Loucy (cell line): ENCODE measurements at regions not wholly inside any gene's neighbourhood (a gene's known extent, or its start where the extent isn't known, plus 50 kb on each side); places are given as distances from the start of the nearest gene placed in this dataset.

Experiments
- H2AFZ ChIP-seq: fragments of 200-600 bp; sonication (generic); 2 replicates; pipeline ENCODE4 v1.6.0; 2016; ENCODE audit warnings: antibody characterized with exemption, mild to moderate bottlenecking, low read length, moderate library complexity
- H3F3A ChIP-seq: fragments of 200-600 bp; 2 replicates; pipeline ENCODE4 v1.6.0; 2016; ENCODE audit warnings: antibody characterized with exemption, low read depth, mild to moderate bottlenecking
- H3K27me3 ChIP-seq: fragments of 200-600 bp; sonication (generic); 2 replicates; pipeline ENCODE4 v1.6.1; 2014; ENCODE audit warnings: low read length, mild to moderate bottlenecking; ENCODE audit not compliant: insufficient read depth, poor library complexity, severe bottlenecking
- H3K36me3 ChIP-seq: fragments of 200-600 bp; sonication (generic); 2 replicates; pipeline ENCODE4 v1.6.1; 2016; ENCODE audit warnings: low read length; ENCODE audit not compliant: insufficient read depth
- H3K4me1 ChIP-seq: fragments of 200-600 bp; sonication (generic); 2 replicates; pipeline ENCODE4 v1.5.1; 2014; ENCODE audit warnings: low read length, mild to moderate bottlenecking; ENCODE audit not compliant: insufficient read depth, poor library complexity, severe bottlenecking
- H3K4me2 ChIP-seq: fragments of 200-600 bp; sonication (generic); 2 replicates; pipeline ENCODE4 v1.6.0; 2014; ENCODE audit warnings: antibody characterized with exemption, low read length, low read depth, mild to moderate bottlenecking; ENCODE audit not compliant: poor library complexity, severe bottlenecking
- H3K4me3 ChIP-seq: fragments of 200-600 bp; sonication (generic); 2 replicates; pipeline ENCODE4 v1.5.1; 2014; ENCODE audit warnings: low read length, mild to moderate bottlenecking, mixed read lengths; ENCODE audit not compliant: poor library complexity, severe bottlenecking
- H3K79me2 ChIP-seq: fragments of 200-600 bp; sonication (generic); 2 replicates; pipeline ENCODE4 v1.6.1; 2014; ENCODE audit warnings: low read length; ENCODE audit not compliant: insufficient read depth
- H3K9ac ChIP-seq: fragments of 200-600 bp; sonication (generic); 2 replicates; pipeline ENCODE4 v1.6.0; 2014; ENCODE audit warnings: mild to moderate bottlenecking, low read depth, low read length, moderate library complexity; ENCODE audit not compliant: poor library complexity, severe bottlenecking
- H3K9me2 ChIP-seq: fragments of 200-600 bp; sonication (generic); replicated peaks from 2 replicates; pipeline ENCODE4 v1.6.1; 2016; ENCODE audit warnings: low read depth, low read length, mixed read lengths
- H3K9me3 ChIP-seq: fragments of 200-600 bp; sonication (generic); 2 replicates; pipeline ENCODE4 v1.6.1; 2014; ENCODE audit warnings: mild to moderate bottlenecking, antibody characterized with exemption, low read length, low read depth; ENCODE audit not compliant: insufficient read depth
- H4K20me1 ChIP-seq: fragments of 200-600 bp; sonication (generic); 2 replicates; pipeline ENCODE4 v1.6.0; 2014; ENCODE audit warnings: antibody characterized with exemption, low read length, mild to moderate bottlenecking; ENCODE audit not compliant: insufficient read depth, poor library complexity, severe bottlenecking
- EZH2phosphoT487 ChIP-seq: fragments of 200-600 bp; IDR thresholded peaks from 2 replicates; pipeline ENCODE4 v1.6.1; 2018; ENCODE audit warnings: antibody characterized with exemption, mild to moderate bottlenecking, moderate library complexity, borderline replicate concordance
- TF ChIP-seq, protein P1 (sequence below): fragments of 200-600 bp; sonication (generic); conservative IDR thresholded peaks from 2 replicates; pipeline ENCODE4 v1.5.1; 2014; ENCODE audit warnings: mild to moderate bottlenecking, antibody characterized with exemption, low read length

DNA sequence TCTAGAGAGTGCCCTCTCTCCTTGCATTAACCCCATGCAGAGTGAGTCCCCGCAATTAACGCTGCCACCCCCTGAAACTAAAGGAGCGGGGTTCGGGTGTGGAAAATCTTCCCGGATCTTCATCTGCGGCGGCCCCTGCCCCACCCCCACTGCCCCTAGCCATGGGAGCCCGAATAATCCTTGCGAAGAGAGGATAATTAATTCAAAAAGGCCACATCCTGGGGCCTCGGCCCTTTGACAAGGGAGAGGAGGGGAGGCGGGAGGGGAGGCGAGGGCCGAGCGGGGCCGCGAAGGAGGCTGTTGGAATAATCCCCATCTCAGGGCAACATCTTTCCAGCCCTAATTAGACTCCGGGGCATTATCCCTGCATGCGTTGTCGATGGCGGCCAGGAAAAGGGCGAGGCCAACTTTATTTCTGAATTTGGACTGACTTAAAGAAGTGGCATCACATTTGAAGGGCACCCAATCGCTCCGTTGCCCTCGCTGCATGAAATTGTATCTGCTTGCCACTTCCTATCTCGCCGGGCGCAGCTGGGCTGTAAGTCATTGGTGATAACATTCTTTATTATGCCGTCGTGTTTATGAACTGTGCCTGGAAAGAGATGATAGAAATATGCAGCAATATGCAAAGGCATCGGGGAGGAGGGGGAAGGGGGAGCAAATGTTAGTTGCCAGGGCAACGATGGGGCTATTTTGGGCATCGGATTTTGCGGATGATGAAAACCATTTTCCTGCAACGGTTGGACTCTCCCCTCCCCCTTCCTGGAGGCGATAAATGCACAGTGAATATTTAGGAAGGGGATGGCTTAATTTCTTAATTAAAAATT, 387.1 kb upstream of the TNRC6C start:
- Histone ChIP-seq H3K9ac (peak overlapping the region; percentile 90), H3K36me3 (no peaks in the 10 kb centered on the region), H3K9me3 (no peaks in the 10 kb centered on the region), H2AFZ (peak overlapping the region; percentile 42; the same call in 1 of the 2 replicates), H3K4me1 (peaks cover 75% of the 10 kb centered on the region), H3K79me2 (no peaks in the 10 kb centered on the region), H3K27me3 (no peaks in the 10 kb centered on the region), H3F3A (peaks cover 39% of the 10 kb centered on the region), H4K20me1 (no peaks in the 10 kb centered on the region), H3K4me2 (peak overlapping the region; percentile 89), H3K4me3 (peak overlapping the region; percentile 68), H3K9me2 (no peaks in the 10 kb centered on the region)
- TF ChIP-seq EZH2phosphoT487: no peak
- TF ChIP-seq, protein P1, sequence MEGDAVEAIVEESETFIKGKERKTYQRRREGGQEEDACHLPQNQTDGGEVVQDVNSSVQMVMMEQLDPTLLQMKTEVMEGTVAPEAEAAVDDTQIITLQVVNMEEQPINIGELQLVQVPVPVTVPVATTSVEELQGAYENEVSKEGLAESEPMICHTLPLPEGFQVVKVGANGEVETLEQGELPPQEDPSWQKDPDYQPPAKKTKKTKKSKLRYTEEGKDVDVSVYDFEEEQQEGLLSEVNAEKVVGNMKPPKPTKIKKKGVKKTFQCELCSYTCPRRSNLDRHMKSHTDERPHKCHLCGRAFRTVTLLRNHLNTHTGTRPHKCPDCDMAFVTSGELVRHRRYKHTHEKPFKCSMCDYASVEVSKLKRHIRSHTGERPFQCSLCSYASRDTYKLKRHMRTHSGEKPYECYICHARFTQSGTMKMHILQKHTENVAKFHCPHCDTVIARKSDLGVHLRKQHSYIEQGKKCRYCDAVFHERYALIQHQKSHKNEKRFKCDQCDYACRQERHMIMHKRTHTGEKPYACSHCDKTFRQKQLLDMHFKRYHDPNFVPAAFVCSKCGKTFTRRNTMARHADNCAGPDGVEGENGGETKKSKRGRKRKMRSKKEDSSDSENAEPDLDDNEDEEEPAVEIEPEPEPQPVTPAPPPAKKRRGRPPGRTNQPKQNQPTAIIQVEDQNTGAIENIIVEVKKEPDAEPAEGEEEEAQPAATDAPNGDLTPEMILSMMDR: no peak

DNA sequence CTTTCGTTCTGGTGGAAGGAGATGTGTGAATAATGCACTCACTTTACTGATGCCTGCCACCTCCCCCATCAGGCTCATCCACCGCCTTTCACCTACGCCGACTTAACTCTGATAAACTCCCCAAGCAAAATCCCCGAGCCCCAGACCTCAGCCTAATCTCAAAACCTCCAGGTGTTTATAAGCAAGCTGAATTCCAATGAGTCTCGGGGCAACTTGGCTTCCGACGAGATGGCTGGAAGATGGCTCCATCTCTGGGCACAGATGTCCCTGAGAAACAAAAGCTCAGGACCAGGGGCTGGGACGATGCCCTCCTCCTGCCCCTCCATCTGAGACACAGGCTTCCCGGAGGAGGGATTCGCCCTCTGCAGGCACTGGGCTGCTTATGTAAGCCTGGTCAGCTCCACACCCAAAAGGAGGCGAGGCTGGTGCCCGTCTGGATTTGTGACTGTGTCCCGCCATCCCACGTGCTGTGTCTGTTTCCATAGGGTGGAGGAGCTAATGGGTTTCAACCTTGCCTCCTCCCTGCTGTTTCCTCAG, 386.4 kb upstream of the TNRC6C start:
- Histone ChIP-seq H3K9me3 (no peaks in the 10 kb centered on the region), H3K4me2 (peak overlapping the region; percentile 89), H3K27me3 (no peaks in the 10 kb centered on the region), H3K79me2 (no peaks in the 10 kb centered on the region), H3K9ac (peak overlapping the region; percentile 90), H3K9me2 (no peaks in the 10 kb centered on the region), H4K20me1 (no peaks in the 10 kb centered on the region), H2AFZ (no peak overlapping the region), H3K36me3 (no peaks in the 10 kb centered on the region), H3K4me3 (peak overlapping the region; percentile 68), H3K4me1 (peaks cover 74% of the 10 kb centered on the region), H3F3A (peaks cover 39% of the 10 kb centered on the region)
- TF ChIP-seq EZH2phosphoT487: no peak
- TF ChIP-seq, protein P1: no peak

GRCh38 chr17:77572851-77573250, 385.7 kb upstream of the TNRC6C start:
- peak overlapping the region; percentile 68 for H3K4me3 ChIP-seq
- no peak overlapping the region for H2AFZ ChIP-seq
- H4K20me1 ChIP-seq: no peaks in the 10 kb centered on the region
- TF ChIP-seq, protein P1: no peak
- TF ChIP-seq EZH2phosphoT487: no peak
- peak overlapping the region; percentile 90 for H3K9ac ChIP-seq
- peaks cover 39% of the 10 kb centered on the region for H3F3A ChIP-seq
- H3K9me3 ChIP-seq: no peaks in the 10 kb centered on the region
- no peaks in the 10 kb centered on the region for H3K36me3 ChIP-seq
- no peaks in the 10 kb centered on the region for H3K79me2 ChIP-seq
- H3K9me2 ChIP-seq: no peaks in the 10 kb centered on the region
- peak overlapping the region; percentile 89 for H3K4me2 ChIP-seq
- peaks cover 81% of the 10 kb centered on the region for H3K4me1 ChIP-seq
- no peaks in the 10 kb centered on the region for H3K27me3 ChIP-seq
